ENCODE measurements at regions not wholly inside any gene's neighbourhood (a gene's known extent, or its start where the extent isn't known, plus 50 kb on each side); places are given as distances from the start of the nearest gene placed in this dataset.
"Not testable (repeated sequence)": the region's sequence is repeated elsewhere in the genome, so short reads cannot be mapped to it uniquely, and the experiment has no call there.

DNA sequence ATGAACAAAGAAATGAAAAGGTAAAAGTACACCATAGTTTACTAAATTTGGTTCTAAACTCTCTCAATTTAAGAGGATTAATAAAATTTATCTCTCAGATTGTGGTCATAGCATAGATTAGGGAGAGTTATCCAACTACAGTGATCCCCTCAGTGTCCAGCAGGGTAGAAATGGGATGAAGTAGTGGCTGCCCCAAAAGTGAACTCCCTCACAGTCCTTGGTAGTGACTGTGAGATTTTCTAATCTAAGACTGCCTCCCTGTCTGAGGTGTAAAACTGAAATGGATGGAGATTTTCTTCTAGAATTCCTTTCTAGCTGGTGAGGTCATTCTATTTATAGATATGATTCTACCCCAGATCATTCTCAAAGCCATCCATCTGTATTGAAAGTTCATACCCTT, 455.5 kb downstream of the ACTL7B start:
- no peak for DNase-seq (ENCODE audit: low spot score)

DNA sequence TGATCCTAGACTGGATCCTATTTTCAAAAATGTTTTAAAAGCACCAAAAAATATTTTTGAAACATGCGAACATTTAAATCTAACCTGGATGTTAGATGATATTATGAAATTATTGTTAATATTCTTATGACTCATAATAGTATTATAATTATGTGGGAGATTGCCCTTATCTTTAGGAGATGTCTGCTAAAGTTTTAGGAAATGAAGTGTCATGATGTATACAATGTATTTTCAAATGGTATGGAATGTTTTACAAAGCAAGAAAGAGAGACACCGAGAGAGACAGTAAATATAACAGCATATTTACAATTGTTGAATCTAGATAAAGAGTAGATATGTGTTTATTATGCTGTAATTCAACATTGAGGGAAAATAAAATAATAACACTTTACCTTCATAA, 455.9 kb downstream of the ACTL7B start:
- no peak for DNase-seq (ENCODE audit: low spot score)

DNA sequence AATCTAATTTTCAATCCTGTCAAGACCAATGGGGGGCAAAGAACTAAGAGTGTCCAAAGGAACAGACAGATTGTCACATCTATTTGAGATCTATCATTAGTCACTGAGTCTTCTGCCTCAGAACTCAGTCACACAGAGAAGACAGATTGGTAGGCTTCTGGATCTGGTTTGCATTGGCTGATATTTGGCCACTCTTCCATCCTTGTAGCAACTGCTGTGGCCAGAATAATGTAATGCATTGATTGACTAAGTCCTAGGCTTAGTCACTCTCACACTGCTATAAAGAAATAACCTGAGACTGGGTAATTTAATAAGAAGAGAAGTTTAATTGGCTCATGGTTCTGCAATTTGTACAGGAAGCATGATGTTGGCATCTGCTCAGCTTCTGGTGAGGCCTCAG, 458.5 kb downstream of the ACTL7B start:
- DNase-seq (ENCODE audit: low spot score), result no peak

DNA sequence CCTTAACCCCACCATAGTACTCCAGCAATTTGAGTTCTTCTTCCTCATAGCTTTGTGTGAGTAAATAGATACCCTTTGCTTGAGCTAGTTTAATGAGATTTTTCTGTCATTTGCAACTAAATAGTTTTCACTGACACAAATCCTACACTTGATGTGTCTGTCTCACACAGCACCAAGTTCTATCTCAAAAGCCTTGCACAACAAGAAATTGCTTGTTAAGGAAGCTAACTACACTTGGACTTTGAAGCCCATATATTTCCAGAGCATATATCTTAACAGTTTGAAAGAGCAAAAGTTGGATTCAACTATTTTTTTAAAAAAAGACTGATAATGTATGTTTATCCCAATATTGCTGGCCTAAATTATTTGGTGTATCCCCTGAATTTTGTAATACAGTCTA, 459.2 kb downstream of the ACTL7B start:
- no peak for DNase-seq (ENCODE audit: low spot score)

DNA sequence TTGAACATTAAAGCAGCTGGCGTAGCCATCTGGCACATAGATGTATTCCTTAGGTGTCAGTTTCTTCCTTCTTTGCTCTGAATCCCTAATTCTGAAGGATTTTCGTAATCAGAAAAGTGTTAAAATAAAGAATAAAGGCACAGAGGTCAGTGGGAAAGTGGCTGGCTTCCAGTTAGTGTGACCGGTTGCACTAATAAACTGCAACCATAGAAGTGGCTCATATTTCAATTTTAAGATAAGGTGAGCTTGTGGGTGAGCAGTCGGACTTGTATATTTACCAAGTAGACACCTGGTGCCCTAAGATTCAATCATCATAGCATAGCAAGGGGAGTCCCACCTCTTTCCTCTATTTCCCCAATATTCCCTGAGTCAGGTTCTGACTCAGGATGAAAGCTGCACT, 459.6 kb downstream of the ACTL7B start:
- DNase-seq (ENCODE audit: low spot score), result no peak

DNA sequence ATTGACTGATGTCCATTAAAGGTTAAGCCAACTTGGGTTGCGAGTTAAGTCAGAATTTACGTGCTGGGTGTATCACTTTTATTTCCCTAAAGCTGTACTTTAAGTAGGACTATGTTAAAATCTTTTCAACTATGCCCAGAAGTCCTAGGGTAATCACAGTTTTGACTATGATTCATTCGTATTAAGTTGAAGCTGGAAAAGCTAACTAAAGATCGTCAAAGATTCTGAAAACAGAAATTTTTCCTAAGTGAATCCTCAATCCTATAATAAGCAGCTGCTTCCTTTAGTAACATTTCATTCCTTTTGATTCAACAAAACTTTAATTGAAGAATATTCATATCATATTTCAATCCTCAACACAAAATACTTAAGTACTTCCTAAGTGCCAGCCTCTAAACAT, 460.4 kb downstream of the ACTL7B start:
- DNase-seq (ENCODE audit: low spot score), result no peak

DNA sequence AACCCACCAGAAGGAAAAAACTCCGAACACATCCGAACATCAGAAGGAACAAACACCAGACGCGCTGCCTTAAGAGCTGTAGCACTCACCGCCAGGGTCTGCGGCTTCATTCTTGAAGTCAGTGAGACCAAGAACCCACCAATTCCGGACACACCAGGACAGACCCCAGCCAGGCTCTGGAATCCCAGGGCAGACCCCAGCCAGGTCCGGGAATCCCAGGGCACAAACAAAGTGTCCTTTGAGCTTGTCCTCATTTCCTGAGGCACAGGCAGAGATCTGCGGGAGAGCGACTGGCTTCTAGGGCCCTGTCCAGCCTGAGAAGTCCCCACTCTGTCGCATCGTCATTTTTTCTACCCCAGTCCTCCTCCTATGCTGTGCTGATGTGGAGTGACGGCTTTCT, 461.1 kb downstream of the ACTL7B start:
- DNase-seq (ENCODE audit: low spot score), result no peak

DNA sequence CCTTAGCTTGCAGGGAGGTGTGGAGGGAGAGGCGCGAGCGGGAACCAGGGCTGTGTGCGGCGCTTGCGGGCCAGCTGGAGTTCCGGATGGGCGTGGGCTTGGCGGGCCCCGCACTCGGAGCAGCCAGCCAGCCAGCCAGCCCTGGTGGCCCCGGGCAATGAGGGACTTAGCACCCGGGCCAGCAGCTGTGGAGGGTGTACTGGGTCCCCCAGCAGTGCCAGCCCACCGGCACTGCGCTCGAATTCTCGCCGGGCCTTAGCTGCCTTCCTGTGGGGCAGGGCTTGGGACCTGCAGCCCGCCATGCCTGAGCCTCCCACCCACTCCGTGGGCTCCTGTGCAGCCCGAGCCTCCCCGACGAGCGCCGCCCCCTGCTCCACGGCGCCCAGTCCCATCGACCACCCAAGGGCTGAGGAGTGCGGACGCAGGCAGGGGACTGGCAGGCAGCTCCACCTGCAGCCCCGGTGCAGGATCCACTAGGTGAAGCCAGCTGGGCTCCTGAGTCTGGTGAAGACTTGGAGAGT, 462.2 kb downstream of the ACTL7B start:
- not testable (repeated sequence) for DNase-seq (ENCODE audit: low spot score)

DNA sequence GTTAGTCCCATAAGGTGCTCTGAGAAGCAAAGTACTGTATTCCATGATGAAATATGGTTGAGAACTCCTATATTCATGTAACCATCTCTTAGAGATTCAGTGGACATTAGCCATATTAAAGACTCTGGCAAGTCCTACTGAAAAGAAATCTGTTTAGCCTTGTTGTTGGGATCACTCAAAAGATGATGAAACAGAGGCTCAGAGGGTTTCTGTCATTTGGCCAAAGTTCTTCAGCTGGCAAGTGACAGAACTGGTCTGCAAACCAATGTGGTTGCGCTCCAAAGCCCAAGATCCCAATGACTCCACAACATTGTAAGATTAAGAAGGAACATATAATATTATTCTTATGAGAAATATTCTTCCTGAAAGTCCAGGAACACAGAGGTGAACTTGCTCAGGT, 462.9 kb downstream of the ACTL7B start:
- DNase-seq (ENCODE audit: low spot score), result no peak

DNA sequence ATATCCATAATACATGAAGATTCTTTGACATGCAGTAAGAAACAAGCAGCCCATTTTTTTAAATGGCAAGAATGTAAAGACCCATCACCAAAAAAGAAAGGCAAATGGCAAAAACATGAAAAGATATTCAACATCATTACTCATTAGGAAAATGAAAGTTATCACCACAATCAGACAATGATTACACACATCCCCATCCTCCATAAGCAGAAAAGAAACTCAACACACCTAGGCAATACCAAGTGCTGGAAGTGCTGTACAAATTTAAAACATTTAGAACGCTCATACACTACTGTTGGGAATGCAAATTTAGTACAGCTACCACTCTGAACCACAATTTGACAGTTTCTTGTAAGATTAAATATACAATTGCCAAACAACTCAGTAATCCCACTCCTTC, 466.7 kb downstream of the ACTL7B start:
- no peak for DNase-seq (ENCODE audit: low spot score)

DNA sequence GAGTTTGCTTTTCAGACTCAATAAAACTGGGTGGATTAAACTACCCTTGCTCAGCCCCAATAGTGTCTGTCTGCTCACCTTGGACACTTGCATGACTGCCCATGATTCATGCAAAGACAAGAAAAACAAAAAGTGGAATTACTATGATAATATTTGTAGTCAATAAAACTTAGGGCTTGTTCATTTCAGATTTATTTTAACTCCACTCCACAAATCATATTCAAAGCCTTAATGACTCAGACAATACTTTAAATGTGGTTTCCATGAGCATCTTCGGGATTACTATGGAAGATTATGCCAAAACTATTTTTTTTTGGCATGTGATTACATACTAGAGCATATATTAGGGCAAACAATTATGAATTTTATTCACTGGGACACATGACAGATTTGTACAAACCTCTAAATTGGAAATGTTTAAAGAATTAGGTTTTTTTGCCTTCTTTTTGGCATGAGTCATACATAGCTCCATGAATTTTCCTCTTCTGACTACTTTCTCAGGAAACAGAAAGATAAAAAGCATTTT, 468.9 kb downstream of the ACTL7B start:
- DNase-seq (ENCODE audit: low spot score), result no peak

DNA sequence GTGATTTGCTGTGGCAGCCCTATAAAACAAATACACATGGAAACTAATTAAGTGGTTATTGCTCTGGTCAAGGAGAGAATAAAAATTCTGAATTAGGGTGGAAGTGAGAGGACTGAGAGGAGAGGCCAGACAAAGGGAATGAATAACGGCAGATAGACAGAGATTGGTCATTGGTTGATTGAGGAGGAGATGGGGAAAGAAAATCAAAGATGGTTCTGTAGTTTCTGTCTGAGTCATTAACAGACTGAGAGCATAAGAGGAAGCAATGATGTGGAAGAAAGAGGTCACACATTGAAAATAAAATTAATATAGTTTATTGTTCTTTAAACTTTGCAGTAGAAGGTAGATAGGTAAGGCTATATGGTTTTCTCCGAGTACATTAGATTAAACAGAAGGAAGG, 469.8 kb downstream of the ACTL7B start:
- no peak for DNase-seq (ENCODE audit: low spot score)

DNA sequence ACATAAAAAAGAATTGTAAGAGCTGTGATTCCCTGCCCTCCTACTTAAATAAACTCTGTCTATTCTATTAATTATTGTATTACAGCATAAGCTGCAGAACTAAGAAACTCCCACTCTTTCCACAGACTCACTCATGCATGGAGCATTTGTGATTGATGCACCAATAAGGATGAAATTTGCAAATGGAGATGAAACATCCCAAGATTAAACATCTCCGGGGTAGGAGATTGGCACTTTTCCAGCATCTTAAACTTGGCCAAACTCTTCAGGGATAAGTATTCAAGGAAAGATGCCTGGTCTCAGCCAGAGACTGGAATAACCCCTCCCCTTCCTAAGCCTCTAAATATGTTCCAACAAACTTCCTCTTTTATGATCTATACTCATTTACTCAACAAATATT, 472.0 kb downstream of the ACTL7B start:
- no peak for DNase-seq (ENCODE audit: low spot score)

DNA sequence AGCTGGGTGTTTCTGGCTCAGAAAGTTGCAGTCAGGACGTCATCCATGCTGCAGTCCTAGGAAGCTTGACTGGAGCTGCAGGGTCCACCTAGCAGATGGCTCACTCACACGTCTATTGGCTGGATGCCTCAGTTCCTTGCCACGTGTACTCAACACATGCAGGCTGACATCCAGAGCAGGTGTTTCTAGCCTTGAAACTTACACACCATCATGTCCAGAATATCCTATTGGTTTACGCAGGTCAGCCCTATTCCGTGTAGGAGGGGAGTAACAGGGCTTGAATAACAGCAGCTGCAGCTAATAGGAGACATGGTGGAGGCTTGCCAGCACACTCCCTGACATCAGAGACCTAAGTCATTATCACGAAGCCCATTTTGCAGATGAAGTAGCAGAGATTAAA, 473.5 kb downstream of the ACTL7B start:
- DNase-seq (ENCODE audit: low spot score), result no peak

DNA sequence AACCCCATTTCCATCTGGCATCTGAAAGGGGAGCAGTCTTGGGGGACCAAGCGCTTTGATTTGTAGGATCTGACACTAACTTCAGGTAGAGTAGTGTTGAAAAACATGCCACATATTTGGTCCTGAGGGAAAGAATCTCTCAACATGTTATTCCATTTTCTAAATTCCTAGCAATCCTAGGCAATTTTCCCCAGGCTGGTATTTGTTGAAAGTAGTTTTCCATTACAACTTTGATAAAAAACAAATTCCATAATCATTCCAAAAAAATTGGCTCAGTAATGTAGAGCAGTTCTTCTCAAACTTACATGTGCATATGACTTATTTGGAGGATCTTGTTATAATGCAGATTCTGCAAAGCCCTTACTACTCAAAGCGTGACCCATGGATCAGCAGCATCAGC, 477.9 kb downstream of the ACTL7B start:
- no peak for DNase-seq (ENCODE audit: low spot score)

DNA sequence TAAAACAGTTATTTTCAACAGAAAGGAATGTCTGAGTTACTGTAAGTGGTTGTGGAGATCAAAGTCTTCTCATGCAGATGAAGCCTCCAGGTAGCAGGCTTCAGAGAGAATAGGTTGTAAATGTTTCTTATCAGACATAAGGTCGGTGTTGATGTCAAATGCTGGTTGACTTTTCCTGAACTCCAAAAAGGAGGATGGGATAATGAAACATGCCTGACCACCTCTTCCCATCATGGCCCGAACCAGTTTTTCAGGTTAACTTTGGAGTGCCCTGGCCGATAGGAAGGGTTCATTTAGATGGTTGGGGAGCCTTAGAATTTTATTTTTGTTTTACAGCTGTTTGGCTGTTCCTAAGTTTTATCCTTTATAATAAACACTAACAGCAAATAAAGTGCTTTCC, 478.4 kb downstream of the ACTL7B start:
- no peak for DNase-seq (ENCODE audit: low spot score)

DNA sequence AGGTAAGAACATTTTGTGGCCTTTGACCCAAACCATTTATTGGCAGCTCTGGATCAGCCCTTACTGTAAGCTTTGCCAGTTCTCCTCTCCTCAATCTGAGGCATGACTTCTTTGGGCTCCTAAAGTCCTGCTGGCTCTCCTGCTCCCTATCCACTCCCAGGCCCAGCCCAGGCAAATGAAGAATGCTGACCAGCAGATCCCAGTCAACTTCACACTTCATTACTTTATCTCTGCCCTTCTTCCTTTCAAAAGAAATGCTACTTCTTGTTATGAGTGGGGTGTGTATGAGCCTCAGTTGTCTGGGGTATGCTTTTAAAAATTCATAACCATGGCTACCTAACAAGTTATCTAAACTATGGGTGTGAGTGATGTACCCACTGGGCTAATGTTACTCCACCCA, 479.6 kb downstream of the ACTL7B start:
- no peak for DNase-seq (ENCODE audit: low spot score)

DNA sequence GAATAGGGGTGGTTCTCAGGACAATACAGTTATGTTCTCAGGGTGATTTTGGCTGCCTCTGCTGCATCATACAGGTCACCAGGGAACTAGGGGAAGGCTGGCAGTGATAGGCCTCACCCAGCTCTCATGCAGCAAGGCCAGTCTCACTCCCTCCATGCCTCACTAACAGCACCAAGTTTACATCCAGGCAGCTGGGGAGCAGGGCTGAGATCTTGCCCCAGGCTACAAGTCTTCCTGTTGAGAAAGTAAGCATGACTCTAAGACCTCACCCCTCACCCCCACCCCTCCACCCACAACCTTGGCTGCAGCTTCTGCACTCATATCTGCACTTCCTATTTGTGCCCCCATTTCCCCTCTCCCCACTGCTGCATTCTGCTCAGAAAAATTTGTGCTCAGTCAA, 481.2 kb downstream of the ACTL7B start:
- DNase-seq (ENCODE audit: low spot score), result no peak

DNA sequence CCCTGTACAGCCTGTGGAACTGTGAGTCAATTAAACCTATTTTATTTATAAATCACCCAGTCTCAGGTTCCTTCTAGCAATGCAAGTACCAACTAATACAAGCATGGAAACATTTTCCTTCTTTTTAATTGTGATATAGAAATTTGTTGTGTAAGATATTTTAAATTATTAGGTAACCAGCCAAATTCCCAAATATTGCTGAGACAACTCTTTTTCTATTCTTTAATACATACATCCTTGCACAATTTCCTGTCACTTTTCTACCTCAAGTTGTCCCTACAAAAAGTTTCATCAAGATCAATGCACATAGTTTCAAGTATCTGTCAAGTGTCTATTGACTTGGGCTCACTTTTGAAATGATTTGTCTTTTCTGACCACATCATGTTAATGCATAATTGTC, 488.6 kb downstream of the ACTL7B start:
- no peak for DNase-seq (ENCODE audit: low spot score)

DNA sequence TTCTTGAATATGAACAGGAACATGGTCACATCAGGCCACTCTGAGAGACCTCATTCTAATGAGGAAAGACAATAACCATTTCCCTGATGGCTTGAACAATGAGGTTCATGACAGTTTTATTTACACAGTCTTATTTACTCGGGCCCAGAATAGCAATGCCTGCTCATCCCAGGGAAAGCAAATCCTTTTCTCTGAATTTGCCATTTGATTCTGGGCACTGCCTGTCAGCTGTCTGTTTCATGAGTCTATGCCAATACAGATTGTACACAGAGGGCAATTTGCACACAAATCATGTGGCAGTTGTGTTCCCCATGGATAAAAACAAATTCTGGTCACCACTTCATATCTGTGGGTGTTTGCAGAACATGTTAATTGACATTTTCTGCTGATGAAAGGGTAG, 492.5 kb downstream of the ACTL7B start:
- peak; percentile 34 for DNase-seq (ENCODE audit: low spot score)

DNA sequence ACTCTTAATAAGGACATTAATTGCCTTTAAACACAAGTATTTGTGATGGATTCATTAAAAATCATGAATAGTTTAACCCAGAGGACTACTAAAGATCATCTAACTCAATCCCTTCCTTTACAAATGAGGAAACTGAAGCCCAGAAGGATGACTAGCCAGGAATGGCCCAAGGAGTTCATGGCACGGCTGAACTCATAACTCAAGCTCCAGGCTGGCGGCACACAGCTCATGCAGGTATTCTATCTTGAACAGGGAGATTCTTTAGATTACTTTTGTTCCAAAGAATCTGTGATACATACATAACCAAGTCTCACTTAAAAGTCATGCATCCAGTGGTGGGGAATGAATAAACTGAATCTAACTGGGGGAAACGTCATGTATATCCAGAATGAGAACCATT, 495.5 kb downstream of the ACTL7B start:
- DNase-seq (ENCODE audit: low spot score), result no peak

DNA sequence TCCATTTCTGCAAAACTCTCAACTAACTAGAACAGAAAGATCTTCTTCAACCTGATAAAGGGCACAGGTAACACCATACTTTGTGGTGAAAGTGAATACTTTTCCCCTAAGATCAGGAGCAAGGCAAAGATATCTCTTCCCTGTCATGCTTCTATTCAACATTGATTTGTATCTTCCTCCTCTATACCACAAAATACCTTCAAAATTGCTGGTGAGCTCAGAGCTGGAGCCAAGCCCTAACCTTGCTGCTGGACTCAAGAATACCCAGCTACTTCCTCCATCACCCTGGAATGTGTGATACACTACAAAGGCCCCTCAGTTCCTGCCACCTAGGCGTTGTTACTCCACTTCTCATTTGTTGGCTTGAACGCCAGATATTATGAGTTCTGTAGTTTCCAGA, 499.0 kb downstream of the ACTL7B start:
- DNase-seq (ENCODE audit: low spot score), result no peak

DNA sequence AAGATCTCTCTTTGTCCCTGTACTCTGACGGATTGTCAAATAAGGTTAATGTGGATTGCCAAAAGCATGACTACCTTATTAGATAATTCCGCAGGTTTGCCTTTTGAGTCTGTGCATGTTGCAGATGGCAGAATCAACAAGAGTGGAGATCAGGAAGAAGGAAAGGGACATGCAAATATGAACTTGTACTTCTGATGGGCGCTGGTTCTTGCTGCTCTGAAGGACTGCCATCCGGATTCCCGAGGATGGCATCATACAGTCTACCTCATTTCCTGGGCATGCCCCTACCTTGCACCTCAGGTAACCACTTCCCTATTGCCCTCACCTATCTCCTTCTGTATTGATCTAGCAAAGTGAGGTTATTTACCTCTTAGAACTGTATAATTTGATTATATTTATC, 504.2 kb downstream of the ACTL7B start:
- no peak for DNase-seq (ENCODE audit: low spot score)

DNA sequence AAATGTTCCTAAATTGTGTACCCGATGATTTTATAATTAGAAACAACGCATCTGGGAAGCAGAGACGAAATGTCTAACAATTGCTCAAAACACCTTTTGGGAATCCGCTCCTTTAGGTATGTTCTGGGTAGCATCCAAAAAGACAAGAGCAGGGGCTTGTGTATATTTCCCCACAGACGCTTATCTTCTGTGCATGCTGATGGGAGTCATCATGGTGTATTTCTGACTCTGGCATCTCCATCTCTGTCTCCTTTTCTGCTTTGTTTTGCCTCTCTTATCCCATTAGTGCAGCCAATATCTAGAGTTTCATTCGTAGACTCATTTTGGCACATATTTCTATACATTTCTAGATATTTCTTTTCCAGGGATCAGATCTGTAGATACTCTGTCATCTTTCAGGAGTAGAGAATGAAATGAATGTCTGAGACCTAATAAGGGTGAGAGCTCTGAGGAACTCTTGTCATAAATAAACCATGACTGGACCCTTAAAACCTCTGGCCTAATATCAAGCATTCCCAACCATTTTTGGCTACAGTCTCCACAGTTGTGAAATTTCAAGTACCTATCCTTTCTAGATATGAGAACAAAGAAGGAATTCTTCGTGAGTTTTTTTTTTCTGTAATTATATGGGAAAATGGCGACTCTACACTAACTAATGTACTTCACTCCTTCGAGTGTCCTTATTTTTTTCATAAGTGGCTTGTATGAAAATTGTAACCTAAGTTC, 508.2 kb downstream of the ACTL7B start:
- no peak for DNase-seq (ENCODE audit: low spot score)
